ENCODE measurements at regions not wholly inside any gene's neighbourhood (a gene's known extent, or its start where the extent isn't known, plus 50 kb on each side); places are given as distances from the start of the nearest gene placed in this dataset.

DNA sequence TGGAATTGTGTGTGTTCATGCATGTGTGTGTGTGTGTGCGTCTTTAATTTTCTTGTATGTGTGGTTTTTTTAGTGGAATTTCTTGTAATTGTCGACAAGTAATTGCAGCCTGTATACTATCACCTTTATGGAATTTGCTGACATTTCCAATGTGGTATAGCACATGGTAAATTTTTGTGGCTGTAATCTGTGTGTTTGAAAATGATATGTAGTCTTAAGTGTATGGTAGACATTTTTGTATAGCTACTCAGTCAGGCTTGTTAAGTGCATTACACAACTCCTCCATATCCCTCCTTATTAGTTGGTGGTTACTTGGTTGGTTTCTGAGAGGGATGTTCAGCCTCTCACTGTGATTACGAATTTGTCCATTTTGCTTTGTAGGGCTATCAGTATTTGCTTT lies 384.5 kb upstream of the HSF2 start:
- no peak for TF ChIP-seq EP300 (IDR thresholded peaks at IDR 0.05)
- TF ChIP-seq, protein P1, sequence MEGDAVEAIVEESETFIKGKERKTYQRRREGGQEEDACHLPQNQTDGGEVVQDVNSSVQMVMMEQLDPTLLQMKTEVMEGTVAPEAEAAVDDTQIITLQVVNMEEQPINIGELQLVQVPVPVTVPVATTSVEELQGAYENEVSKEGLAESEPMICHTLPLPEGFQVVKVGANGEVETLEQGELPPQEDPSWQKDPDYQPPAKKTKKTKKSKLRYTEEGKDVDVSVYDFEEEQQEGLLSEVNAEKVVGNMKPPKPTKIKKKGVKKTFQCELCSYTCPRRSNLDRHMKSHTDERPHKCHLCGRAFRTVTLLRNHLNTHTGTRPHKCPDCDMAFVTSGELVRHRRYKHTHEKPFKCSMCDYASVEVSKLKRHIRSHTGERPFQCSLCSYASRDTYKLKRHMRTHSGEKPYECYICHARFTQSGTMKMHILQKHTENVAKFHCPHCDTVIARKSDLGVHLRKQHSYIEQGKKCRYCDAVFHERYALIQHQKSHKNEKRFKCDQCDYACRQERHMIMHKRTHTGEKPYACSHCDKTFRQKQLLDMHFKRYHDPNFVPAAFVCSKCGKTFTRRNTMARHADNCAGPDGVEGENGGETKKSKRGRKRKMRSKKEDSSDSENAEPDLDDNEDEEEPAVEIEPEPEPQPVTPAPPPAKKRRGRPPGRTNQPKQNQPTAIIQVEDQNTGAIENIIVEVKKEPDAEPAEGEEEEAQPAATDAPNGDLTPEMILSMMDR (IDR thresholded peaks at IDR 0.05) = no peak
- no peak for TF ChIP-seq POLR2A (IDR thresholded peaks at IDR 0.05)

Measured in ovary (tissue), 3 donors.